ENCODE measurements at regions not wholly inside any gene's neighbourhood (a gene's known extent, or its start where the extent isn't known, plus 50 kb on each side); places are given as distances from the start of the nearest gene placed in this dataset.

GRCh38 chr9:28270156-28270555, 696.9 kb upstream of the C9orf72 start (continued):
- no peak for TF ChIP-seq ATF3 (IDR thresholded peaks at IDR 0.05)
- TF ChIP-seq TCF7L2 (IDR thresholded peaks at IDR 0.05; ENCODE audit: borderline replicate concordance, extremely low read depth, insufficient read depth, insufficient read length), result no peak

- POLR2A ChIA-PET, result no interaction called here
- H3K9ac ChIP-seq (ENCODE audit: low read length), result no peak overlapping the region
- intact Hi-C loops (cut with micrococcal nuclease), result no loop called here
- no peaks in the 10 kb centered on the region for H3K79me2 ChIP-seq (ENCODE audit: insufficient read depth, low read length)
- ATAC-seq (no peak), DNase-seq (ENCODE audit: low read depth, low spot score) (no peak)
- no peaks in the 10 kb centered on the region for H3K27me3 ChIP-seq (ENCODE audit: insufficient read depth, low read length)
- H4K20me1 ChIP-seq (ENCODE audit: insufficient read depth), result no peaks in the 10 kb centered on the region
- H3K4me2 ChIP-seq (ENCODE audit: low read length), result no peak overlapping the region
- no peak overlapping the region for H3K27ac ChIP-seq (ENCODE audit: low read depth, low read length)
- no peak overlapping the region for H3K4me3 ChIP-seq (replicated peaks in 1 of 2; ENCODE audit: low read depth in 1 of 2, low read length in 2 of 2)
- BruUV-seq (replicated peaks), result no TSS peak
- no peaks in the 10 kb centered on the region for H3K9me2 ChIP-seq (ENCODE audit: insufficient read depth)
- no peaks in the 10 kb centered on the region for H3K4me1 ChIP-seq (ENCODE audit: control insufficient read depth in 1 of 2, insufficient read depth in 2 of 2, low read length in 2 of 2)
- TF ChIP-seq FOSL1 (IDR thresholded peaks at IDR 0.05; ENCODE audit: low read depth) (no peak), SRF (IDR thresholded peaks at IDR 0.05; ENCODE audit: low read depth) (no peak)
- RAD21 ChIA-PET (ENCODE audit: low non-redundant PET in 1 of 2, low total read pairs in 2 of 2, uncharacterized antibody in 2 of 2, unreplicated experiment in 2 of 2), result no interaction called here
- no peak overlapping the region for H2AFZ ChIP-seq (ENCODE audit: low read depth, low read length, poor library complexity, severe bottlenecking)
- no peaks in the 10 kb centered on the region for H3K36me3 ChIP-seq (ENCODE audit: control insufficient read depth in 1 of 2, insufficient read depth in 2 of 2, low read length in 2 of 2)
- CTCF ChIA-PET, result no interaction called here
- H3K9me3 ChIP-seq (ENCODE audit: control insufficient read depth in 1 of 2, insufficient read depth in 1 of 2, low read depth in 1 of 2, low read length in 2 of 2), result peaks cover 0 to 14% of the 10 kb centered on the region in 2 experiments; a peak in 1 of 4 replicates
Observed at GRCh38 chr9:28272127-28272526, 698.8 kb upstream of the C9orf72 start.

- no peak for DNase-seq (ENCODE audit: low read depth, low spot score)
- CTCF ChIA-PET, result no interaction called here
- RAD21 ChIA-PET (ENCODE audit: low non-redundant PET in 1 of 2, low total read pairs in 2 of 2, uncharacterized antibody in 2 of 2, unreplicated experiment in 2 of 2), result no interaction called here
- H2AFZ ChIP-seq (ENCODE audit: low read depth, low read length, poor library complexity, severe bottlenecking), result no peak overlapping the region
- BruUV-seq (replicated peaks), result no TSS peak
- no peaks in the 10 kb centered on the region for H4K20me1 ChIP-seq (ENCODE audit: insufficient read depth)
- no peak overlapping the region for H3K27ac ChIP-seq (ENCODE audit: low read depth, low read length)
- no peak overlapping the region for H3K4me3 ChIP-seq (replicated peaks in 1 of 2; ENCODE audit: low read depth in 1 of 2, low read length in 2 of 2)
- no peak overlapping the region for H3K9ac ChIP-seq (ENCODE audit: low read length)
- H3K9me2 ChIP-seq (ENCODE audit: insufficient read depth), result no peaks in the 10 kb centered on the region
- H3K79me2 ChIP-seq (ENCODE audit: insufficient read depth, low read length), result no peaks in the 10 kb centered on the region
- no peak overlapping the region for H3K4me2 ChIP-seq (ENCODE audit: low read length)
- no peaks in the 10 kb centered on the region for H3K4me1 ChIP-seq (ENCODE audit: control insufficient read depth in 1 of 2, insufficient read depth in 2 of 2, low read length in 2 of 2)
- H3K9me3 ChIP-seq (ENCODE audit: control insufficient read depth in 1 of 2, insufficient read depth in 1 of 2, low read depth in 1 of 2, low read length in 2 of 2), result peaks cover 0 to 3% of the 10 kb centered on the region in 2 experiments; a peak in 1 of 4 replicates
- POLR2A ChIA-PET, result no interaction called here
- no peaks in the 10 kb centered on the region for H3K36me3 ChIP-seq (ENCODE audit: control insufficient read depth in 1 of 2, insufficient read depth in 2 of 2, low read length in 2 of 2)
- no peak for TF ChIP-seq RAD21 (IDR thresholded peaks at IDR 0.05; ENCODE audit: low read depth)
- TF ChIP-seq MAX (IDR thresholded peaks at IDR 0.05), result no peak
- TF ChIP-seq ELF1 (IDR thresholded peaks at IDR 0.05; ENCODE audit: borderline replicate concordance, low read depth), result no peak
- no peak for TF ChIP-seq ZFX (IDR thresholded peaks at IDR 0.05)
- no peak for TF ChIP-seq SIN3A (IDR thresholded peaks at IDR 0.05; ENCODE audit: low read depth)
- TF ChIP-seq SRF (IDR thresholded peaks at IDR 0.05; ENCODE audit: low read depth), result no peak
- no peak for TF ChIP-seq CTCF (IDR thresholded peaks at IDR 0.05 in 2 of 3, conservative IDR thresholded peaks at IDR 0.05 in 1 of 3; ENCODE audit: borderline replicate concordance in 1 of 3, insufficient read depth in 1 of 3, low read depth in 2 of 3, low read length in 2 of 3)
- no peak for TF ChIP-seq ATF3 (IDR thresholded peaks at IDR 0.05)
- no peak for TF ChIP-seq CEBPB (IDR thresholded peaks at IDR 0.05; ENCODE audit: low read depth)
- no peak for TF ChIP-seq EGR1 (IDR thresholded peaks at IDR 0.05; ENCODE audit: low read depth)
- no peak for ATAC-seq
- intact Hi-C loops (cut with micrococcal nuclease), result no loop called here
- H3K27me3 ChIP-seq (ENCODE audit: insufficient read depth, low read length), result no peaks in the 10 kb centered on the region
Observed at GRCh38 chr9:28287455-28287854, 714.2 kb upstream of the C9orf72 start.
